Fibroblast of lung (primary cell): ENCODE measurements at regions not wholly inside any gene's neighbourhood (a gene's known extent, or its start where the extent isn't known, plus 50 kb on each side); places are given as distances from the start of the nearest gene placed in this dataset.

Experiments used
- EZH2 ChIP-seq: IDR thresholded peaks from 2 replicates; pipeline ENCODE4 v1.5.1; 2012; ENCODE audit warnings: low read length, control low read depth, mild to moderate bottlenecking; ENCODE audit errors: missing control alignments
- TF ChIP-seq, protein P1 (sequence below), 2 donors: IDR thresholded peaks in 1 of 2; conservative IDR thresholded peaks in 1 of 2; 1 replicate in 1 of 2; 2 replicates in 1 of 2; pipeline ENCODE4 v1.5.1; 2011 to 2012; ENCODE audit warnings: low read length in 2 of 2, control low read depth in 1 of 2, inconsistent platforms in 1 of 2, low read depth in 1 of 2, mild to moderate bottlenecking in 1 of 2

DNA sequence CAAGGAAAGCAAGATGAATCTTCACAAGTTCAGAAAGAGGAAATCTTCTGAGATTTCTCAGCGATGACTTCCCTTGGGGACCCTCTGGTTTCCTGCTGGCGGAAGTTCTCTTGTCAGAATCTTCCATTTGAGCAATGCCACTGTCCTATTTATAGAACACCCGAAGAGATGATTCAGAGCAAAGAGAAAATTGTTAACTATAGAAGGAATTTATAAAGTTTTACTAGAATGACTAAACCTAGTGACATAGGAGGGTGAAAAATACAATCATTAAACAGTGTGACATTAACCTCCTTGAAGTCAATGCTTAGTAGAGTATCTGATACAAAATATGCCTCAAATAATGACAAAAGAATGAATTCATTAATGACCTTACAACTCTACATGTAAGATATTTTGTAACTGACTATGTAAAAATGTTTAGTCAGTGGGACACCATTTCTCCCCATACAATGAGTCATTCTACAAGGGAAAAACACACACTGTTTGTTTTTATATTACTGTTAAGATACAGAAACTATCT, 206.5 kb upstream of the CNTNAP2 start:
- TF ChIP-seq, protein P1, sequence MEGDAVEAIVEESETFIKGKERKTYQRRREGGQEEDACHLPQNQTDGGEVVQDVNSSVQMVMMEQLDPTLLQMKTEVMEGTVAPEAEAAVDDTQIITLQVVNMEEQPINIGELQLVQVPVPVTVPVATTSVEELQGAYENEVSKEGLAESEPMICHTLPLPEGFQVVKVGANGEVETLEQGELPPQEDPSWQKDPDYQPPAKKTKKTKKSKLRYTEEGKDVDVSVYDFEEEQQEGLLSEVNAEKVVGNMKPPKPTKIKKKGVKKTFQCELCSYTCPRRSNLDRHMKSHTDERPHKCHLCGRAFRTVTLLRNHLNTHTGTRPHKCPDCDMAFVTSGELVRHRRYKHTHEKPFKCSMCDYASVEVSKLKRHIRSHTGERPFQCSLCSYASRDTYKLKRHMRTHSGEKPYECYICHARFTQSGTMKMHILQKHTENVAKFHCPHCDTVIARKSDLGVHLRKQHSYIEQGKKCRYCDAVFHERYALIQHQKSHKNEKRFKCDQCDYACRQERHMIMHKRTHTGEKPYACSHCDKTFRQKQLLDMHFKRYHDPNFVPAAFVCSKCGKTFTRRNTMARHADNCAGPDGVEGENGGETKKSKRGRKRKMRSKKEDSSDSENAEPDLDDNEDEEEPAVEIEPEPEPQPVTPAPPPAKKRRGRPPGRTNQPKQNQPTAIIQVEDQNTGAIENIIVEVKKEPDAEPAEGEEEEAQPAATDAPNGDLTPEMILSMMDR (conservative IDR thresholded peaks at IDR 0.05 in 1 of 2, IDR thresholded peaks at IDR 0.05 in 1 of 2; ENCODE audit: low read depth in 1 of 2, low read length in 2 of 2) = no peak
- no peak for TF ChIP-seq EZH2
